AG04450 (cell line): ENCODE measurements at regions not wholly inside any gene's neighbourhood (a gene's known extent, or its start where the extent isn't known, plus 50 kb on each side); places are given as distances from the start of the nearest gene placed in this dataset.

Experiments
- CTCF ChIA-PET: fragments of 300-600, 350-600 bp; formaldehyde crosslinking; extraction: SDS; loops from one replicate; lab custom pipeline; 2022; ENCODE audit warnings: antibody characterized with exemption, inconsistent platforms; lab: Charles Lee
- POLR2A ChIA-PET: fragments of 350-600 bp; formaldehyde crosslinking; extraction: SDS; loops from one replicate; lab custom pipeline; 2021; ENCODE audit warnings: antibody characterized with exemption, inconsistent platforms; lab: Yijun Ruan, JAX
- DNase-seq: peaks from one replicate; pipeline ENCODE4 v3.0.0-alpha.2; 2011; ENCODE audit warnings: low read depth, low spot score
- H3K27ac ChIP-seq: one replicate; pipeline ENCODE4 v1.5.1; 2012; ENCODE audit warnings: low read depth, low read length, control low read depth
- H3K27me3 ChIP-seq: one replicate; pipeline ENCODE4 v1.6.0; 2012; ENCODE audit warnings: low read length; ENCODE audit not compliant: control insufficient read depth, insufficient read depth
- H3K4me3 ChIP-seq: 2 replicates; pipeline ENCODE4 v1.5.1; 2011; ENCODE audit warnings: mild to moderate bottlenecking, low read depth, low read length, control low read depth
- H3K9me3 ChIP-seq: 2 replicates; pipeline ENCODE4 v1.5.1; 2012; ENCODE audit warnings: low read length; ENCODE audit not compliant: control insufficient read depth, insufficient read depth
- CTCF ChIP-seq: IDR thresholded peaks from 2 replicates; pipeline ENCODE4 v1.5.1; 2011; ENCODE audit warnings: low read depth, low read length, control low read depth, inconsistent platforms

GRCh38 chr2:66813976-66814375 lies 379.1 kb downstream of the MEIS1 start:
- no peak overlapping the region for H3K4me3 ChIP-seq
- no peaks in the 10 kb centered on the region for H3K27me3 ChIP-seq
- H3K27ac ChIP-seq = peak overlapping the region; percentile 41
- TF ChIP-seq CTCF = no peak
- ChIA-PET CTCF (interaction anchor here (0.5 kb wide), 1 partner anchor 14 kb away, joined by 3 read pairs; no protein-coding TSS in a partner anchor), POLR2A (no interaction called here)
- no peaks in the 10 kb centered on the region for H3K9me3 ChIP-seq
- no peak for DNase-seq

GRCh38 chr2:66814916-66815315 lies 380.0 kb downstream of the MEIS1 start:
- no peak for DNase-seq
- no peak for TF ChIP-seq CTCF
- Histone ChIP-seq H3K27ac (no peak overlapping the region), H3K9me3 (no peaks in the 10 kb centered on the region), H3K27me3 (no peaks in the 10 kb centered on the region), H3K4me3 (no peak overlapping the region)
- CTCF ChIA-PET = no interaction called here
- POLR2A ChIA-PET = no interaction called here

GRCh38 chr2:66815886-66816285 lies 381.0 kb downstream of the MEIS1 start:
- no peak for TF ChIP-seq CTCF
- H3K4me3 ChIP-seq = no peak overlapping the region
- ChIA-PET POLR2A (no interaction called here), CTCF (no interaction called here)
- H3K27ac ChIP-seq = no peak overlapping the region
- no peaks in the 10 kb centered on the region for H3K9me3 ChIP-seq
- DNase-seq = no peak
- H3K27me3 ChIP-seq = no peaks in the 10 kb centered on the region

GRCh38 chr2:66821168-66821567 lies 386.2 kb downstream of the MEIS1 start:
- ChIA-PET POLR2A (no interaction called here), CTCF (interaction anchor here (0.6 kb wide), 1 partner anchor 394 kb away, joined by 3 read pairs; no protein-coding TSS in a partner anchor)

GRCh38 chr2:66822186-66822585 lies 387.3 kb downstream of the MEIS1 start:
- Histone ChIP-seq H3K27me3 (no peaks in the 10 kb centered on the region), H3K27ac (no peak overlapping the region), H3K9me3 (no peaks in the 10 kb centered on the region), H3K4me3 (no peak overlapping the region)
- DNase-seq = no peak
- ChIA-PET POLR2A (no interaction called here), CTCF (interaction anchor here (1.1 kb wide), 1 partner anchor 12 kb away, joined by 3 read pairs; no protein-coding TSS in a partner anchor)
- TF ChIP-seq CTCF = no peak

More at GRCh38 chr2:66821168-66821567, 386.2 kb downstream of the MEIS1 start:
- H3K9me3 ChIP-seq = no peaks in the 10 kb centered on the region
- no peaks in the 10 kb centered on the region for H3K27me3 ChIP-seq
- DNase-seq = no peak
- no peak overlapping the region for H3K27ac ChIP-seq
- TF ChIP-seq CTCF = no peak
- H3K4me3 ChIP-seq = no peak overlapping the region
